ENCODE measurements at regions not wholly inside any gene's neighbourhood (a gene's known extent, or its start where the extent isn't known, plus 50 kb on each side); places are given as distances from the start of the nearest gene placed in this dataset.

DNA sequence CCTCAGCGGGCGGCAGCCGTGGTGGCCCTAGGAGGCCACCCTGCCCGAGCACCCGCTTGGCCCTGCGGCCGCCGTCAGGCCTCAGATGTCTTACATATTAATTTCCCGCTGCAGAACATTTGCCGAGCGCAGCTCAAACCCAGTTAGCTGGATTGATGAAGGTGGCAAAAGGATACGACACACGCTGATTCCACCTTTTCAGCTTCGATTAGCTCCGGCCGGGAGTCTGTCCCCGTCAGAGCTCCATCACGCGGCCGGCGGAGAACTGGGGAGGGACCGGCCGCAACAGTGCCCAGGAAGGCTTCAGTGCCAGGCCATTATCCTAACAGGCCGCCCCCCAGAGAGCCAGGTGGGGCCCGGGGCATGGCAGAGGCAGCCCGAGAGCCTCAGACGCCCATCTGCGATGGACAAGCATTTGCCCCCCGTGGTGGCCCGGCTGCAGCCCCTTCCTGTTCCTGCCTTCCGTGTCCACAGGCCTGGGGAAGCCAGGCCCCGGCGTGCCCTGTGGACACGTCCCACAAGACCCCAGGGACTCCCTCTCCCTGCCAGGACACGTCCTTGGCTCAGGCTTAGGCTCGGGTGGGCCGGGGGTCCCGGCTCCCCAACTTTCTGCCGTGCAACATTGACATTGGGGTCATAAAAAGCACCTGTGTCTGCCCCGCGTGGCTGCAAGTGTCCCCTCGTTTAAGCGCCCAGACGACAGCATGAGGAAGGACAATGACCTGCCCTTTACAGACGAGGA lies 133.8 kb upstream of the NKX1-1 start:
- Mint-ChIP-seq H3K4me1 (no peaks in the 10 kb centered on the region), H3K27me3 (no peaks in the 10 kb centered on the region), H3K36me3 (no peaks in the 10 kb centered on the region), H3K4me3 (no peak overlapping the region), H3K27ac (no peak overlapping the region), H3K9me3 (ENCODE audit: low read depth) (no peaks in the 10 kb centered on the region)
- CTCF ChIA-PET = no interaction called here
- DNase-seq (no peak), ATAC-seq (no peak)

DNA sequence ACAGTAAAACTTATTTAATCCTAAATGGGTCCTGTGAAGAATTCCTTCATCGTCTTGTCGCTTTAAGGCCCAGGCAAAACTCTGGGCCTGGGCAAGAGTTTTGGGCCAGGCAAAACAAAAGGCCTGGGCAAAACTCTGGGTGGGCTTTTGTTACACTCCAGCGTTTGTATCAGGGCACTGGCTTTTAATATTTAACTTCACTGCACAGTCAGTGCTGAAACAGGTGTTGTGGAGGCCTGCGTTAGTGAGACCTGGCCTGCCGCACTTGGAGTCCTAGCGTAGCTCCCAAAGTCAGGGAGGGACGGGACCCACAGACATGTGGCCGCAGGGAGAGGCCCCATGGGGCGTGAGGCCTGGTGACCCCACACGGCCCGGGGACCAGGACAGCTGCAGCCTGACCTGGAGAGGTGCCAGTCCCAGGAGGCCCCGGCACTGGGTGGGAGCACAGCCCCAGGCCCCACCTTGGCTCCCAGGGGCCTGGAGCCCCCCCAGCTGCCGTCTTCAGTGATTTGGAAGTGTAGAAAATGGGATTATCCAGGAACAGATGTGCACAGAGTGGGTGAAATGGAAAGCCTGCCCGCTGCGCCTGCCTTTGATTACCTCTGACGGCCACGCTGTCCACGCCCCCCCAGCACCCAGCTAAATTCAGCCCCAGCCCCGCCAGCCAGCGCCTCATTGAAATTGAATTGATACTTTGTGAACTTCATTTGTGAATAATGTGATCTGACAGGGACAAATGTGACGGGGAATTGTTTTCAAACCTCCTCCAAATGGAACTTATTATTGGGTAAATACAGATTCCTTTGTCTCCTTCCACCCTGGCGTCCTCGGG lies 132.9 kb upstream of the NKX1-1 start:
- Mint-ChIP-seq H3K27me3 (no peaks in the 10 kb centered on the region), H3K4me1 (no peaks in the 10 kb centered on the region), H3K27ac (no peak overlapping the region), H3K36me3 (no peaks in the 10 kb centered on the region), H3K9me3 (ENCODE audit: low read depth) (no peaks in the 10 kb centered on the region), H3K4me3 (no peak overlapping the region)
- CTCF ChIA-PET = no interaction called here
- ATAC-seq = no peak
- DNase-seq = no peak

DNA sequence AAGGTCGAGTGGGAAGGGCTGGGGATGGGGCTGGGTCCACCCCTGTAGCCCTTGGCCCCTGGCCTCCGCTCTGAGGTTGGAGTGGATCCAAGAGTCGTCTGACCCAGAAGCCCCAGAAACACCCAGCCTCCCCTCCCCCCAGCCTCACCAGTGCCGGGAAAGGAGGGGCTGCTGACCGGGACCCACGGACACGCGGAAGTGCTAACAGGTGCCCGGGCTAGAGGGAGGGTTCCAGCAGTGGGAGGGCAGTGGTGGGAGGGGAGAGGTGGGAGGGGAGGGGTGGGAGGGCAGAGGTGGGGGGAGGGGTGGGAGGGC lies 131.8 kb upstream of the NKX1-1 start:
- Mint-ChIP-seq H3K9me3 (ENCODE audit: low read depth) (no peaks in the 10 kb centered on the region), H3K27me3 (no peaks in the 10 kb centered on the region), H3K36me3 (no peaks in the 10 kb centered on the region), H3K4me3 (no peak overlapping the region), H3K27ac (no peak overlapping the region), H3K4me1 (no peaks in the 10 kb centered on the region)
- ATAC-seq (no peak), DNase-seq (no peak)
- CTCF ChIA-PET = no interaction called here

DNA sequence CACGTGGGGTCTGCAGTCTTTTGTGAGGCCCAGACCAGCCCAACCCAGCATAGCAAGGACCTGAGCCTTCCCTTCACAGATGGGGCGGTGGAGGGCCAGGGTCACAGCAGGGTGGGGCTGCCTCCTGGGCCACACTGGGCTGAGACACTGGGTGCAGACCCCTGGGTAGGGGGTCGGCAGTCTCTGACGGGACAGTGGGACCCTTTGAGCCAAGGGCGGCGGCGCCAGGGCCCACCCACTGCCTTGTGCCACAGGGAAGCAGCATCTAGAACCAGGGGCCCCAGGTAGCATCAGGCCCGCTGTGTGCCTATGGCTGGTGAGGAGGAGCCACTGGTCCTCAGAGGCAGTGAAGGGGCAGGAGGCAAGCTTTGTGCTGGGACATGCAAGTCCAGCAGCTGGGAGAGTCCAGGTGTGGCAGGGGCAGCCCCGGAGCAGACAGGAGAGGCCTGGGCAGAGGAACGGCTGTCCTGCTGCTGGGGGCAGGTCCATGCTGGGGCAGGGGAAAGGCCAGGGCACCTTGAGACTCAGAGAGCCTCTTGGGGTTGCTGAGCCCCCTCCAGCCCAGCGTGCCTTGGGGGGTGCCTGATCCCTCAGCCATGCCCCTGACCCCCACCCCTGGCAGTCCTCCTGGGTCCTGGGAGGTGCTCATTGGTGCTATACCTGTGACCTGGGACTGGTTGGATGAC lies 131.3 kb upstream of the NKX1-1 start:
- no peak overlapping the region for H3K4me3 Mint-ChIP-seq
- CTCF ChIA-PET = no interaction called here
- no peak for ATAC-seq

GRCh38 chr4:1536579-1537409 lies 130.6 kb upstream of the NKX1-1 start:
- no peak for DNase-seq
- Mint-ChIP-seq H3K27me3 (no peaks in the 10 kb centered on the region), H3K27ac (no peak overlapping the region), H3K4me1 (no peaks in the 10 kb centered on the region), H3K4me3 (no peak overlapping the region), H3K9me3 (ENCODE audit: low read depth) (no peaks in the 10 kb centered on the region), H3K36me3 (no peaks in the 10 kb centered on the region)
- CTCF ChIA-PET = no interaction called here
- ATAC-seq = no peak

More for the DNA sequence above, 131.3 kb upstream of the NKX1-1 start:
- Mint-ChIP-seq H3K36me3 (no peaks in the 10 kb centered on the region), H3K9me3 (ENCODE audit: low read depth) (no peaks in the 10 kb centered on the region), H3K4me1 (no peaks in the 10 kb centered on the region), H3K27me3 (no peaks in the 10 kb centered on the region), H3K27ac (no peak overlapping the region)
- DNase-seq = no peak

DNA sequence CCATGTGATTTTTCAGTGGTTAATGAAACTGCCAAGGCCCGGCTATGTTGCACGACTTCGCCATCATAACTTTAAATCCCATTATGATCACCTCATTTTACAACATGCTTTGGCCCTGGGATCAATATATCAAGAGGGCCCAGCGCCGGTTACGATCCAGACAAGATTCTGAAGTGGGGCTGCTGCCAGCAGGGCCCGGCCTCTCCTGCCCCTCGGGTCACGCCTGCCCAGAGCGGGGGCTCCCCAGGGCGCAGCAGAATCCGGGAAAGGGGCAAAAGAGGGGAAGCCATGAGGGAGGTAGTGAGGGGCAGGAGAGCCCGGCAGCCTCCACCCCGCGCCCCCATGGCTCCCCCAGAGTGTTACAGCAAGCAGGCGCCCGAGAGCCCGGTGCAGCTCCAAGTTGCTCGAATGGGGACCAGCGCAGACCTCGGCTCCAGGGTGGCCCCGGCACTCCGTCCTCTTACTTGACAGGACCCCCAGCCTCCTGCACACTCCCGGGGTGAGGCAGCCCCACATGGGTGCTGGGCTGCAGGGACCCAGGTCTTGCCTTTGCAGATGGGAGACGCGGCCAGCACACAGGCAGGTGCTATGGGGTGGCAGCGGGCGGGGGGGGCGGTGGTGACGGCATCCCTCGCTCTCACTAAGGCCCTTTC lies 129.8 kb upstream of the NKX1-1 start:
- CTCF ChIA-PET = no interaction called here
- H3K4me1 Mint-ChIP-seq = no peaks in the 10 kb centered on the region

DNA sequence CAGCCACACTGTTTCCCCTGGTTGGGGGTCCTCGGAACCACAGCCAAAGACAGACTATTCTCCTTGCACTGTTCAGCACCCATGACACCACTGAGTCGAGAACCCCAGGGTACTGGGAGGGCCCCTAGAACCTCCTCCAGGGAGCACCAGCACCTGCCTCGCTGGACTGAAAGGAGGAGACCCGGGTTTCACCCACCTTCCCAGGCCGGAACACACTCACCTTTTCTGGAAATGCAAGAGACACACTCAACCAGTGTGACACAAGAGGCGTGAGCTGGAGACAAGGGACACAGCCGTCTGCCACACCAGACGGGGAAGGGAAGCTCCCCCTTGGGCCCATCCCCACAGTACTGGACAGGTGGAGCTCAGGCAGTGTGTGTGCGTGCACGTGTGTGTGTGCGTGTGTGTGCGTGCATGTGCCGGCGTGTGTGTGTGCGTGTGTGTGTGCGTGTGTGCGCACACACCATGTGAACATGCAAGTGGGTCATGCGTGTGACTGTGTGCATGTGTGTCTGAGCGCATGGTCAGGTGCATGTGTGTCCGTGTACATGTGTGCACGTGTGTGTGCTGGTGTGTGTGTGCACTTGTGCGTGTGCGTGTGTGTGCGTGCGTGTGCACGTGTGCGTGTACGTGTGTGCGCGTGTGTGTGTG lies 128.8 kb upstream of the NKX1-1 start:
- H3K27me3 Mint-ChIP-seq = no peaks in the 10 kb centered on the region
- H3K27ac Mint-ChIP-seq = no peak overlapping the region
- H3K4me1 Mint-ChIP-seq = no peaks in the 10 kb centered on the region
- H3K36me3 Mint-ChIP-seq = no peaks in the 10 kb centered on the region
- CTCF ChIA-PET = interaction anchor here (1.2 kb wide), 1 partner anchor 9 kb away, joined by 3 read pairs; no protein-coding TSS in a partner anchor
- H3K4me3 Mint-ChIP-seq = no peak overlapping the region
- DNase-seq = no peak
- H3K9me3 Mint-ChIP-seq (ENCODE audit: low read depth) = no peaks in the 10 kb centered on the region
- no peak for ATAC-seq

More for the DNA sequence above, 129.8 kb upstream of the NKX1-1 start:
- no peaks in the 10 kb centered on the region for H3K27me3 Mint-ChIP-seq
- H3K4me3 Mint-ChIP-seq = no peak overlapping the region
- no peaks in the 10 kb centered on the region for H3K36me3 Mint-ChIP-seq
- DNase-seq = no peak
- ATAC-seq = no peak
- H3K27ac Mint-ChIP-seq = no peak overlapping the region
- no peaks in the 10 kb centered on the region for H3K9me3 Mint-ChIP-seq (ENCODE audit: low read depth)

DNA sequence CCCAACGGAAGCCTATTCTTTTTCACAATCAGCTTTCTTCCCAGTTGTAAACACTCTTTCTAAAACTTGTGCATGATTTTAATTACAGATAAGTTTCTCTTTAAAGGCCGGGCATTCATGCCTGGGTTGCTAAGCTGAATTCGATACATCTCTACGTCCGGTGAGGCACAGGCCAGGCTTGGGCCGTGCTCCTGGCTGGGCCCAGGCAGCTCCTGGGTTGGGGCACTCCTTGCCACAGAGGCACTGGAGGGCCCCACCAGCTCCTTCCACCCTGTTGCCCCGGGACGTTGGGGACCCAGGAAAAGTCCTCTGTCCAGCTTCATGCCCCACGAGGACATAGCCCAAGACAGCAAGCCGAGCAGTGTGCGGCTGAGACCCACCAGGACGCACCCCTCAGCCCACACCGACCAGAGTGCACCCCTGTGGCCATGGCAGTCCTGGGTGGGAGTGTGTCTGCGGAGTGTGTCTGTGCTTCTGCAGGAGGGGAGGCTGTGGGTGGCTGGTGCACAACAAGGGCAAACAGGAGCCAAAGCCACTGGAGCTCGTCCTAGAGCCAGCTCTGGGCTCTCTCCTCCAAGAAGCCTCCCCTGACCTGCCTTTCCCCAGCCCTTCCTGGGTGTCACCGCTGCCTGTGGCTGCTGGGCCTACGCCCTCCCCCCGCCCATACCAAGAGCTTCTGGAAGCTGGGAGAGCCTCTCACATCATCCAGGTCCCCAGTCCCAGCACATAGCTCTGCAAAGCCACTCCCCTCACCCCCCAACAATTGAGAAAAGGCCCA lies 128.0 kb upstream of the NKX1-1 start:
- no peak overlapping the region for H3K4me3 Mint-ChIP-seq
- CTCF ChIA-PET = interaction anchor here (1.2 kb wide), 1 partner anchor 10 kb away, joined by 3 read pairs; no protein-coding TSS in a partner anchor
- DNase-seq = no peak

GRCh38 chr4:1533501-1534064 lies 127.3 kb upstream of the NKX1-1 start:
- H3K27me3 Mint-ChIP-seq = no peaks in the 10 kb centered on the region
- DNase-seq (no peak), ATAC-seq (no peak)
- no peaks in the 10 kb centered on the region for H3K4me1 Mint-ChIP-seq
- no peaks in the 10 kb centered on the region for H3K9me3 Mint-ChIP-seq (ENCODE audit: low read depth)
- no peaks in the 10 kb centered on the region for H3K36me3 Mint-ChIP-seq
- H3K4me3 Mint-ChIP-seq = no peak overlapping the region
- CTCF ChIA-PET = interaction anchor here (1.2 kb wide), 1 partner anchor 11 kb away, joined by 3 read pairs; no protein-coding TSS in a partner anchor
- H3K27ac Mint-ChIP-seq = no peak overlapping the region

More for the DNA sequence above, 128.0 kb upstream of the NKX1-1 start:
- H3K36me3 Mint-ChIP-seq = no peaks in the 10 kb centered on the region
- H3K9me3 Mint-ChIP-seq (ENCODE audit: low read depth) = no peaks in the 10 kb centered on the region
- no peaks in the 10 kb centered on the region for H3K4me1 Mint-ChIP-seq
- no peak overlapping the region for H3K27ac Mint-ChIP-seq
- no peak for ATAC-seq
- H3K27me3 Mint-ChIP-seq = no peaks in the 10 kb centered on the region

GRCh38 chr4:1532549-1533395 lies 126.5 kb upstream of the NKX1-1 start:
- CTCF ChIA-PET = no interaction called here
- no peak for DNase-seq
- peaks cover 3% of the 10 kb centered on the region for H3K27me3 Mint-ChIP-seq
- H3K4me1 Mint-ChIP-seq = no peaks in the 10 kb centered on the region
- H3K36me3 Mint-ChIP-seq = no peaks in the 10 kb centered on the region
- H3K4me3 Mint-ChIP-seq = no peak overlapping the region
- H3K9me3 Mint-ChIP-seq (ENCODE audit: low read depth) = no peaks in the 10 kb centered on the region
- H3K27ac Mint-ChIP-seq = no peak overlapping the region
- ATAC-seq = no peak
